ENCODE measurements at regions not wholly inside any gene's neighbourhood (a gene's known extent, or its start where the extent isn't known, plus 50 kb on each side); places are given as distances from the start of the nearest gene placed in this dataset.
"Not testable (repeated sequence)": the region's sequence is repeated elsewhere in the genome, so short reads cannot be mapped to it uniquely, and the experiment has no call there.

DNA sequence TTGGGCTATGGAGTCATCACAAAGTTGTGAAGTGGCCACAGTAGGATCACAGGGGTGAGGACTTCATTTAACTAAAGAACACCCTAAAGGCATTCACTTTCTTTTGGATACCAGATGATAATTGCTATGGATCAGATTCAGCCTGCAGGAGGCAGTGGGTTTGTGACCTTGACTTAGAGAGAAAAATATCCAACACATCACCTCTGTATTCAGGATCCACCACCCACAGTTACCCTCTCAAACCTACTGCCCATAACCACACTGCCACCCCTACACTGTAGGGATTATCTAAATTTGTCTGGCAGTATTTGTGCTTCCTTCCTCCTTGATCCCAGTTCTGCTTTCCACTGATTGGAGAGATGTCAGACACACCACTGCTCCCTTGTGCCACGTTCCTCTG lies 269.4 kb downstream of the MYCN start:
- DNase-seq, result no peak

DNA sequence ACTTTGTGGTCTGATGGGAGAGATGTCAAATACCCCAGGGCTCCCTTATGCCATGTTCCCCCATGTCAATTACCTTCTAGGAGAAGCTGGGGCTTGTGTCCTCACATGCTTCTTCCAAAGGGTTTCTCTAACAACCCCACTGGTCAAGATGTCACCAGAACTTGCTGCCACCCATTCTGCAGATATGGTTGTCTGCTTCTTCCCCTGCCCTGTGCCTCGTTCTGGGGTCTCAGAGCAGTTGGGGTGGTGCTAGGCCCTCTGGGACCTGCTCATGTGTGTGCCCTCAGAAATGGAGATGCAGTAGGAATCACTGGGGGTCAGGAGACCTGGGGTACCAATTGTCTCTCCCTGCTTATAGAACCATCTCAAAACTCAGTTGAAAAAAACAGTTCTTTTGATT lies 268.6 kb downstream of the MYCN start:
- no peak for DNase-seq

DNA sequence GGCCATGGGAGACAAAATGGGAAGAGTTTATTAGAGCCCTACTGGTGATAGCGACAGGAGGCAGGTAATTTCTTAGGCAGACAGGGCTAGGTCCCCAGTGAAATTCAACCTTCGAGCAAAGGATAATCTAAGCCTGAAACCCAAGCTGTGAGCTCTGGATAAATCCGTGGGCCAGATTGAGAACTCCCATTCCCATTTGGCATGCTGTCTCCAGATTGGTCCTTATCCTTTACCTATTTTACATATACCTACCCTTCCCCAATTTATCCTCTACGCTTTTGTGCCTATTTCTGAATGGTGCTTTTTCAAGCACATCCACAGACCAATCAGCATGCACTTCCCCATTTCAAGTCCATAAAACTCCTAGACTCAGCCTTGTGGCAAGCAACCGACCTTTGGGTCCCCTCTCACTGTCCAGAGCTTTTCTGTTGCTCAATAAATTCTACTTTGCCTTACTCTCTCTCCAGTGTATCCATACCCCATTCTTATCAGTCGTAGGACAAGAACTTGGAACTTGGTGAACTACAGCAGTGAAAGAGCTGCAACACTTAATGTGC lies 268.0 kb downstream of the MYCN start:
- DNase-seq, result no peak

DNA sequence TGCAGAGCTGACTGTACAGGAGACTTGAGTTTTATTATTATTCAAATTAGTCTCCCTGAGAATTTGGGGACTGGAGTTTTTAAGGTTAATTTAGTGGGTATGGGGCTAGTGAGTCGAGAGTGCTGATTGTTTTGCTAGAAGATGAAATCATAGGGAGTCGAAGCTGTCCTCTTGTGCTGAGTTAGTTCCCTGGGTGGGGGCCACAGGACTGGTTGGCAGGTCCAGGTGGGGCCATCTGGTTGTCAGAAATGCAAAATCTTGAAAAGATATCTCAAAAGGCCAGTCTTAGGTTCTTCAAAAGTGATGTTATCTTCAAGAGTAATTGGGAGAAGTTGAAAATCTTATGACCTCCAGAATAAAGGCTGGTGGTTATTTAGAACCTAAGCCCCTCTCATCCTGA lies 267.3 kb downstream of the MYCN start:
- DNase-seq, result no peak

DNA sequence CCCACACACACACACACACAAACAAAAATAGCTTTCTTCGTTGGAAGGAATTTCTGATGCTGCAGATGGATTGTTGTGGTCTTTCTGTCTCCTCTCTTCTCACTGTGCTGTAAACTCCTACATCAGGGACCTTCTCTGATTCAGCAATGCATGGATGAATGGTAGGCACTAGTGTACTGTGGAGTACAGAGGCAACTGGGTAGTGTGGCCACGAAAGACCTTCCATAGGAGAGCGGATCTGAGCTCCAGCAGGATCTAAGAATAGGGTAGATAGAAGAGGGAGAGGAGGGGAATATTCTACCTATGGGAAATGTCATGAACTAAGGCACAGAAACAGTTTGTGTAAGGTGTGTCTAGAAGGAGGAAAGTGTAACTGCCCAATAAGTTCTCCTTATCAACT lies 266.8 kb downstream of the MYCN start:
- no peak for DNase-seq

DNA sequence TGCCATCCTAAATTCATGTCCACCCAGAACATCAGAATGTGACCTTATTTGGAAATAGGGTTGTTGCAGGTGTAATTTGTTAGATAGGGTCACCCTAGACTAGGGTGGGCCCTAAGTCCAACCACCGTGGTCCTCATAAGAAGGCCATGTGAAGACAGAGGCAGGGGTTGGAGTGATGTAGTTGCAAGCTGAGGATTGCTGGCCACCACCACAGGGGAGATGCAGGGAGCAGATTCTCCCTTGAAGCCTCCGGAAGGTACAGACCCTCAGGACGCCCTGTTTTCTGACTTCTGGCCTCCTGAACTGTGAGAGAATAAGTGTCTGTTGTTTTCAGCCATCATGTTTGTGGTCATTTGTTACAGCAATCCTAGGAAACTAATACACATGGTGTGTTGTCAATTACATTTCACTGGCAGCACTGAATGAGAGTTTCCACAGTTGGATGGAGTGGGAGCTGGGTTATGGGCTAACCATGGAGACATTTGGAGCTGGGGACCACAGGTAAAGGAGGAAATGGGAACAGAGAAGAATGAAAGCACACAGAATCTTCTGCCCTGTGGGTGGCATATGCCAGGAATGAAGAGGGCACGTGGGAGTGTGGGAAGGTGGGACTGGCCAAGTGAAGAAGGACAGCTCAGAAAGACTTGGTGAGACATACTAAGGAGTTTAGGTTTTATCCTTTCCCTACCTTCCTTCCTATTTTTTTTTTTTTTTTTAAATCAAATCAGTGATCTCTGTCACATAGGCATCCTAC lies 266.0 kb downstream of the MYCN start:
- no peak for DNase-seq

DNA sequence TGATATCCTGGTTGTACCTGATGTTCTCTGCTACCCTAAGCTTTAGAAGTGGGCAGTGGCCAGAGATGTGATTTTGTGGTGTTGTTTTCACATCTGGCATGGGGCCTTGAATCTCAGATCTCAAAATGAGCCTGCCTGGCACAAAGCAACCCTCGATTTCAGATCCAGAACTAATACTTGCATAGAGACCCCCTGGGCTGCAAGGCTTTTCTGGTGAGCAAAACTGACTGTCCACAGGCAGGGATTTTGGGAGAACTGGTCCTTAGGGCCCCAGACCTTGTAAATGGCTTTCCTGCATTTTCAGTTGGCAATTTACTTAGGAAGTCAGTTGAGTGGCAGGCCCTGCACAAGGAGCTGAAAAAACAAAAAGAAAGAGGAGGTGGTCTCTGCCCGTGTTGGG lies 265.3 kb downstream of the MYCN start:
- DNase-seq, result no peak

DNA sequence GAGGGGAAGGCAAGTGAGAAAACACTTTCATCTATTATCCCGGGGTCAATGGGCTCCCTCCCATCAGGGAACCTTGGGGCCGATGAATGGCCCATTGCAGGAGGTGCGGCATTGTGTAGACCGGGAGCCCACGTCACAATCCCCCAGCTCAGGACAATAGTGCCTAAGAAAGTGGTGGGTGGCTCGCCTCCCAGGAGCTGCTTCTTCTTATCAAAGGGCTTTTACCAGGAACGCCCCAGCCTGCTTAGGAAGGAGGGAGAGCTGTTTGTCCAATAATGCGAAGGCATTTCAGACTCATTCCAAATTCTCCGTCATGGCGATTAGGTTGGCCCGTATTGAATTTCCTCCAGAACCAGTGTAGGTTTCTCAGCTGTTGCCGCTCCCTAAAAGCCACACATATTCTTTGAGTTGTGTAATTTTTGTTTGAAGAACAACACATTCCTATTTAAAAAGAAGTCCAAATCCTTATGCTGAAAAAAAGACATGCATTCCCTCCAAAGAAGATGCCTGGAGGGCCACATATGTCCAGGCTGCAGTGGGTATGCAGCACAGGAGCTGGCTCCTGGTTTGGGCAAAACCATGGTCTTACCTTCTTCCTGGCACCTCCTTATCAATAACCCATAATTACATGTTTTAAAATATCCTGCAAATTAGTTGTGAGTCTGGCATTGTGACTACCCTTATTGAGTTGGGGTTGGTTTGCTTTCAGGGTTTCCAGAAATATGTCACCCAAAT lies 264.7 kb downstream of the MYCN start:
- DNase-seq, result no peak

DNA sequence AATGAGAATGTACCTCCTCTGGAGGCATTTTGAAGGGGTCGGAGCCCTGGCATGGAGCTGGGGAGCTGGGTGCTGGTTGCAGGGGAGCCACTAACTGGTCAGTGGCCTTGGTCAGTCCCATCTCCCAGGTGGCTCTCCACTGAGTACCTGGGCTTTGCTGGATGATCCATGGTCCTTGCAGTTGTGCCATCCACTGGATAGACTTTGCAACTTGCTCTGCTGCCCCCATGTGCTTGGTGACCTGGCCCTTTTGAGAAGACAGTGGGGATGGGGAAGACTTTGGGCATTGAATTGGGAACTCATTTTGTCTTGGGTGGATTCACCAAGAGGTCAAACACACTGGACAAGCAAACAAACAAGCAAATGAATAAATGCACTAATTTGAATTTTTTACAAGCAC lies 263.9 kb downstream of the MYCN start:
- no peak for DNase-seq

DNA sequence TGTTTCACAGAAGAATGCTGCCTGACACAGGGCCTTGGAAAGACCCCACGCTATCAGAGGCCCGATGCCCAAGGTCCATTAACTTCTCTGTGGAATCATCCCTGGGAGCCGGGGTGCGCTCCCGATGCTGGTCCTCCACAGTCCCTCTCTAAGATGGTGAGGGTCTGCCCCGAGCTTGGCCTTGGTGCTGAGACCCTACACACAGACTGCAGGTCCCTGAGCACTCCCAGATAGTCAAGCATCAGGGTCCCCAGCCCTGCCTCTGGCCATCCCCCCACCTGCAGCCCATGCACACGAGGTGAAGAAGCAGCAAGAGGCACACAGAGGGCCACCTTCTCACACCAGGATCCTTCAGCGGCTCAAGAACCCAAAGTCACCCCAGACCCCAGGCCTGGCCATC lies 263.3 kb downstream of the MYCN start:
- DNase-seq, result no peak

DNA sequence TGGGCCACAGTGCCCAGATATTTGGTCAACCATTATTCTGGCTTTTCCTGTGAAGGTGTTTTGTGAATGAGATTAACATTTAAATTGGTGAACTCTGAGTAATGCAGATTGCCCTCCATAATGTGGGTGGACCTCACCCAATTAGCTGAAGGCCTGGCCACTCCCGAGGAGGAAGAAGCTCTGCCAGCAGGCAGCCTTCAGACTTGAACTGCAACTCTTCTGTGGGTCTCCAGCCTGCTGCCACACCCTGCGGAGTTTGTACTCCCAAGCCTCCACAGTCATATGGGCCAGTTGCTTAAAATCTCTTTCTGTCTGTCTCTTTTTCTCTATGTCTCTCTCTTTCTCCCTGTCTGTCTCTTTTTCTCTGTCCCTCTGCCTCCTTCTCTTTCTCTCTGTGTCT lies 262.7 kb downstream of the MYCN start:
- no peak for DNase-seq

DNA sequence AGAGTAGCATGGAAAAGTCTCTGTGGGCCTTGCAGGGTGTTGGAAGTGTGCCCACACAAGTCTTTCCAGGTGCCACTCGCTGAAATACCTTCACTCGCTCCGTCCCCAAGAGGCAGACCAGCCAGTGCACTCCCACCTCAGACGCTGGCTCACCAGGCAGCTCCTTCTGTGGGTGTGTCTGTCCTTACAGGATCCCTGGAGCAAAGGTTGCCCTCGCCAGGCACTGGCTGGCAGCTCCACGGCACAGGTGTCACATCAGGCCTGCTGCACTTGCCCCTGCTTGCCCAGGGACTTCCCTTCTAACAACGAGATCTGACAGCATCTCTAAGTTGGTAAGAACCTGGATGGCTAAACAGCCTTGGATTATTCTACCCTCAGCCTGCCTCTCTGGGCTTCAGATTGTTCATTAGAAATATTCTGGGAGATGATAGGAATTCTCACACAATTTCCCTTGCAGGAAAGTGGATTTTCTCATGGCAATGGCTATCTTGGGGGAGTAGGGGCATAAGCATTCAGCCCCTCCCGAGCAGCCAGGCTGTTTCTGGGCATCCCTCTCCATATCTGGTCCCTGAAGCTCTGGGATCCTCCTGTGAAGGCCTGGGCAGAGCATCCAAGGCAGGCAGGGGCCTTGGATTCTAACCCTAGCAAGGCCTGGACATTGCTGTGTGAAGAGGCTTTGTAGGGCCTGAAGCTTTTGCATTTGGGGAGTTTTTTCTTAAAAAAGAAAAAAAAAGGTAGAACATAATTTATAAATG lies 262.1 kb downstream of the MYCN start:
- no peak for DNase-seq

DNA sequence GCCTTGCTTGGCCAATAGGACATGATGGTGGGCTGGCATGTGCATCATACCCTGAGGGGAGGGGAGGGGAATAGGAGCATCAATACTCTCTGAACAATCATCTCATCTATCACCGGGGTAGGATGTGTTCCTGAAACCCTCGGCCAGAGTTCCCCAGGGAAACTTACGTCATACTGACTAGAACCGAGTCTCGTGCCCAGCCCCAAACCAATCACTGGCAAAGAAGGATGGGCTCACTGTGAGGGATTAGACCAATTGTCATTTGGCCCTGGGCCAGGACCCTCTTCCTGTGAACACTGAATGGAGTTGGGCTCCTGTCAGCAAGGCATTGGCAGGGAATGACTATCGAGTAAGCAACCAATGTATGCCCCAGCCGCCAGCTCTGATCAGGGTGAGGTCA lies 261.5 kb downstream of the MYCN start:
- no peak for DNase-seq

DNA sequence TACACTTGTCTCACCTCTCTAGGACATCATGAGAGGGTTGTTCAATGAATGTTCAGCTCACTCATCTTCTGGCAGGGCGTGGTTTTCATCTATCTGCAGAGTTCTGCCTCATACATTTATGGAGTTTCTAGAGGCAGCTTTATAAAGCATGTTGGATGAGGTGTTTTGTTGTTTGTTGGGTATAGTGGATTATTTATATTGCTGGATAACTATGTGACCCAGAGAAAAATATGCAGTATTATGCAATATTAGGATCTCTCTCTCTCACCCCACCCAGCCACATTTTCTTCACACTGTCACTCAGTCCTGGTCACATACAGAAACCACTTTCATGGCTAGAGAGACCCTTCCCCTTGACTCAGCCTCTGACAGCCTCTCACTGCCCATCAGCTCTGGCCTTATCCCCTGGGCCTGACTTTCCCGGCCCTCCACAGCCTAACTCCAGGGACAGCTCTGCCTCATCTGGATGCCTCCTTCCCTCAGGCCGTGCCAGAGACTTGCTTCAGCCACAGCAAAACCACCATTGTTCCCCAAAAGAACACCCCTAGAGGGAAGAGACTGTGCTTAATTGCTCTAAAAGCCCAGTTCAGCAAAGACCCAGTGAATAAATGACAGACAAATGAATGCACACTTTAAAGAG lies 260.3 kb downstream of the MYCN start:
- DNase-seq, result no peak

DNA sequence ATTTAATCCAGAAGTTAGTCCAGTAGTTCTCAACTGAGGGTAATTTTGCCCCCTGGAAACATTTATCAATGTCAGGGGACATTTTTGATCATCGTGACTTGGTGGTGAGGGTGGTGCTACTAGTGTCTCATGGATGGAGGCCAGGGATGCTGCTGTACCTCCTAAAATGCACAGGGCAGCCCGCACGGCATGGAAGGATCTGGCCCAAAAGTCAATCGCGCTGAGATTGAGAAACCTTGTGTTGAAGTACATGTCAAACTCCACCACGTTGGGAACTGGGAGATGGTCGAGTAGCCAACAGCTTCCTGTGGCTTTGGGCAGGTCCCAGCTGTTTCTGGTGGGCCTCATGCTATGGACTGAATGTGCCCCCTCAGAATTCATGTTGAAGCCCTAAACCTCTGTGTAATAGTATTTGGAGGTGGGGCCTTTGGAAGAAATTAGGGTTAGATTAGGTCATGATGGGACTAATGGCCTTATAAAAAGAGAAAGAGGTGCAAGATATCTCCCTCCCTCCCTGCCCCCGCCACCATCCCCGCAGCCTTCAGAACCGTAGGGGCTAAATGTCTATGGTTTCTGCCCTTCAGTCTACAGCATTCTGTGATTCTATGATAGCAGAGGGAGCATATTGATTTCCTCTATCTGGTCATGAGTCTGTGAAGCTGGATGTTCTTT lies 259.7 kb downstream of the MYCN start:
- DNase-seq, result no peak

DNA sequence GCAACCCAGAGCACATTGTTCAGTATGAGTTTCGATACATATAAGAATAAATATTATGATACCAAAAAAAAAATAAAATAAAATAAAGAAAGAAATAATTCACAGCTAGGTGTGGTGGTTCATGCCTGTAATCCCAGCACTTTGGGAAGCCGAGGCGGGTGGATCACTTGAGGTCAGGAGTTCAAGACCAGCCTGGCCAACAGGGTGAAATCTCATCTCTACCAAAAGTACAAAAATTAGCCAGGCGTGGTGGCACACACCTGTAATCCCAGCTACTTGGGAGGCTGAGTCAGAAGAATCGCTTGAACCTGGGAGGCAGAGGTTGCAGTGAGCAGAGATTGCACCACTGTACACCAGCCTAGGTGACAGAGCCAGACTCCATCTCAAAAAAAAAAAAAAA lies 258.9 kb downstream of the MYCN start:
- DNase-seq, result not testable (repeated sequence)

DNA sequence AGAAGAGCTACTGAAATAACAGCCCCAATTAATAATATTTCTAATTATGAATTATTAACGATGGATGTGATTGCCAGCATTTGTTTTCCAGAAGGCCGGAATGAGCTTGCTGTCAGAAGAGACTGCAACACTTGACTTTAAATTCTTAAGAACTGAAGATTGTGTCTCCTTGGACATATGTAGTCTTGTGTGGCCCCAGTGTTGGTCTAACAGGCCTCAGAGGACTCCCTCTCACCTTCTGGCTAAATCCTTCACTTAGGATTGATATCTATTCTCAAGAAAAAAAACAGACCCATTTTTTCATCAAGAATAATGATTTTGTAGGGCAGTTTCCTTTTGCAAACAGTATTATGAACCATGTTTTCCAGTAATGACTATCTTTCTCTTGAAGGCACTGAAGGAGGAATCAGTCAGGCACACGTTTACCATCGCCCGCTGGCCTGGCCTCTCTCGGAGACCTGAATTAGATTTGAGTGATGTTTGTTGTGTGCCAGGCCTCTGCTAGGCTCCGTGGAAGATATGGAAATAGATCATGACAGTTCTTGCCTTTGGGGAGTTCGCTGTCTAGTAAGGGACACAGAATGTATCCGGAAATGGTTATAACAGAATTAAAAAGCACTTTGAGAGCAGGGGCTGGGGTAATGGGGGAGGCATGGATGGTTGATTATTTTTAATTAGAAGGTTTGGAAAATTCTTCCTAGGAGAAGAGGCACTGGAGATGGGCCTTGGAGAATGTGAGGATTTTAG lies 258.0 kb downstream of the MYCN start:
- DNase-seq, result no peak

DNA sequence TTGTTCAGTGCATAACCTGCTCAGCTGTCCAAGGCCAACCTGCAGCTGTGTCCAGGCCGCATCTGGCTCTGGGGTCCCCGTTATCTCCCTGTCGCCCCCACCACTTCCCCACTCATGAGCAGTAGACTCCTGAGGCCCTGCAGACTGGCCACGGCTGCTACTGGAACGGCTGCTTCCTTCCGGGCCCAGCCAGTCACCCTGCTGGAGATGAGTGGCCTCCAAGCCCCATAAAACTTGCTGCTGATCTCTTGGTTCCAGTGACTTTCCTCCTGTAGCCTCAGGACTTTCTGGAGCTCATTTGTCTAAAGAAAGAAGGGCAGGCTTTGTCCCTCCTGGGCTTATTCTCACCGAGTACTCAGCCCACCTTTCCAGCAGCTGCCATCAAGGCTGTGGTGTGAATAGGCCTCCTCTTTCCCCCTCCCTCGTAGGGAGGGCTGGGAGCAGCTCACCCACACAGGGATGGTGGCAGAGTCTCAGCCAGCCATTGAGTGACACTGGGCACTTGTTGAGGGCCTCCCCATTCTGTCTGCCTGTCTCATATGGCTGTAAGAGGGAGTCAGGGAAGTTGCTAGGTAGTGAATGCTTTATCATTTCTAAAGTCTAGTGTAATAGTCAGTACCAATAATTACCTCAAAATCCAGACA lies 257.3 kb downstream of the MYCN start:
- peak; percentile 61 for DNase-seq

DNA sequence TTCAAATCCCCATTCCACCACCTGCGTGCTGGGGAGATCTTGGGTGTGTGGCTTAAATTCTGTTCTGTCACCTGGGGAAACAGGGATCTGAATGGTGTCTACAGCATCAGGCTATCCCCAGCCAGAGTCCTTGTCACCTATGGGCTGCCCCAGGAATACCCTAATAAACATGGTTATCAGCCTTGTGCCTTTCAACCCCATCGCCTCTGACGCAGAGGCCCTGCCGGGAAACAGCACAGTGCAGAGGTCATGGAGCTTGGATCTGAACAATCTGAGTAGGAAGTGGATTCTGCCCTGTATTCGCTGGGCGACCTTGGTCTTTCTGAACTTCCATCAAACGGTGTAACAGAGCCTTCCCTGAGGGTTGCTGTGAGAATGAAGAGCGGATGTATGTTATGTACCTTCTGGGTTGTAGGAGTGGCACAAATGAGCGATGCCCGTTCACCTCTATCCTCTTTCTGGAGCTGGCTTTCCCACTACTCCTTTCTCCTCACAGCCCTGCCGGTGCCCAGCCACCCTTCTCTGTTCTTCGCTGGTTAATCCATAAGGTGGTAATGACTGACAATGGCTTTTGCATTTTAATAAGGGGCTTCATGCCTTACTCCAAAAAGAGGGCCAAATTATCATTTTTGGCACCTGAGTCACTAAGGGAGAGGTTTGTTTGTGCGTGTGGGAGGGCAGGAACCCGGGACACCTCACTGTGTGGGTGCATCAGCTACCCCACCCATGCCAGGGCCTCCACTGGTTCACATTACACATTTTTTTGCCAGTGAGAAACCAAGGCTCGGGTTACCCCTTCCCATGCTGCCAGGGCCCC lies 256.5 kb downstream of the MYCN start:
- no peak for DNase-seq

DNA sequence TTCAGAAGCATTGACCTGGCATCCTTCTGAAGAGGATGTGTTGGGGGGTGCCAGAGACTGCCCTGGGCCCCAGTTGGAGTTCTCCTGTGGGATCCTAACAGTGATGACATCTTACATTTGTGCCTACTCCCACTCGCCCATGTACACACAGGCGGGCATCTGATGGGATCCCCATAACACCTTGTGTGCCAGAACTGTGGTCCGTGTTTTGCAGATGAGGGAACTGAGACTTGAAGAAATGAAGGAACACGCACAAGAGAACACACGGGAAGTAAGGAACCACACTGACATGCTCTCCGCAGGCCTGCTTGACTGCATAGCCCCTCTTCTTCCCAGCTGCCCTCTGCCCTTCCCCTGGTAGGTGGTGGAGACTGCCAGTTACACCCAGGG lies 255.3 kb downstream of the MYCN start:
- DNase-seq, result no peak
